Chondrocyte (in vitro differentiated cells): ENCODE measurements at regions not wholly inside any gene's neighbourhood (a gene's known extent, or its start where the extent isn't known, plus 50 kb on each side); places are given as distances from the start of the nearest gene placed in this dataset.

Source experiments
- DNase-seq: peaks from one replicate; pipeline ENCODE4 v3.0.0; 2021; ENCODE audit warnings: mixed read lengths, low spot score
- H3K27ac Mint-ChIP-seq: one replicate; pipeline ENCODE4 v1.8.0; 2021; ENCODE audit warnings: mild to moderate bottlenecking, moderate library complexity, mixed read lengths; ENCODE audit not compliant: unreplicated experiment
- H3K27me3 Mint-ChIP-seq: 2 replicates; pipeline ENCODE4 v1.8.0; 2021; ENCODE audit warnings: low read depth, mixed read lengths
- H3K36me3 Mint-ChIP-seq: 2 replicates; pipeline ENCODE4 v1.8.0; 2021; ENCODE audit warnings: low read depth, mixed read lengths
- H3K4me1 Mint-ChIP-seq: 2 replicates; pipeline ENCODE4 v1.8.0; 2021; ENCODE audit warnings: low read depth, mild to moderate bottlenecking, mixed read lengths
- H3K4me3 Mint-ChIP-seq: one replicate; pipeline ENCODE4 v1.8.0; 2021; ENCODE audit warnings: mild to moderate bottlenecking, moderate library complexity, mixed read lengths; ENCODE audit not compliant: unreplicated experiment
- H3K9me3 Mint-ChIP-seq: 2 replicates; pipeline ENCODE4 v1.8.0; 2021; ENCODE audit warnings: low read depth, mixed read lengths
- TF ChIP-seq, protein P1 (sequence below): fragments of 200-600 bp; sonication (generic); IDR thresholded peaks from 2 replicates; pipeline ENCODE4 v1.5.0; 2021; ENCODE audit warnings: antibody characterized with exemption, mild to moderate bottlenecking, moderate library complexity

DNA sequence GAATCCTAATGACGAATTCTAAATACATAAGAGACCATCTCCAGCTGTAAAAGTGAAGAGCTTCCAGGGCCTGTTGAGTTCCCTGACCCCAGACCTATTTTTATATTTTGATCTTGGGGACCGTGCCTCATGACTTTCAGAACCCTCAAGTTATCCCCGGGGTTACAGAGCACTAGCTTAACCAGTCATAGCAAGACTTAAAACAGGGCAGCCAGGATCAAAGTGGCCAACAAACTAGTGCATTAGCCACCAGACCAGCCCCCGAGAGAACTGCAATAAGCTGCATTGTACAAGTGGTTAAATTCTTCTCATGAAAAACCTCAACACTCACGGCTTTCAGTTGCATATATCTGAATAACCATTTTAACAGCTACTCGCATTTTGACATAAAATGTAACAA, 183.0 kb downstream of the BARHL2 start:
- H3K27ac Mint-ChIP-seq, result no peak overlapping the region
- TF ChIP-seq, protein P1, sequence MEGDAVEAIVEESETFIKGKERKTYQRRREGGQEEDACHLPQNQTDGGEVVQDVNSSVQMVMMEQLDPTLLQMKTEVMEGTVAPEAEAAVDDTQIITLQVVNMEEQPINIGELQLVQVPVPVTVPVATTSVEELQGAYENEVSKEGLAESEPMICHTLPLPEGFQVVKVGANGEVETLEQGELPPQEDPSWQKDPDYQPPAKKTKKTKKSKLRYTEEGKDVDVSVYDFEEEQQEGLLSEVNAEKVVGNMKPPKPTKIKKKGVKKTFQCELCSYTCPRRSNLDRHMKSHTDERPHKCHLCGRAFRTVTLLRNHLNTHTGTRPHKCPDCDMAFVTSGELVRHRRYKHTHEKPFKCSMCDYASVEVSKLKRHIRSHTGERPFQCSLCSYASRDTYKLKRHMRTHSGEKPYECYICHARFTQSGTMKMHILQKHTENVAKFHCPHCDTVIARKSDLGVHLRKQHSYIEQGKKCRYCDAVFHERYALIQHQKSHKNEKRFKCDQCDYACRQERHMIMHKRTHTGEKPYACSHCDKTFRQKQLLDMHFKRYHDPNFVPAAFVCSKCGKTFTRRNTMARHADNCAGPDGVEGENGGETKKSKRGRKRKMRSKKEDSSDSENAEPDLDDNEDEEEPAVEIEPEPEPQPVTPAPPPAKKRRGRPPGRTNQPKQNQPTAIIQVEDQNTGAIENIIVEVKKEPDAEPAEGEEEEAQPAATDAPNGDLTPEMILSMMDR, result no peak
- no peak overlapping the region for H3K4me3 Mint-ChIP-seq
- DNase-seq, result no peak
- no peaks in the 10 kb centered on the region for H3K4me1 Mint-ChIP-seq
- no peaks in the 10 kb centered on the region for H3K36me3 Mint-ChIP-seq
- peaks cover 20% of the 10 kb centered on the region for H3K27me3 Mint-ChIP-seq
- H3K9me3 Mint-ChIP-seq, result no peaks in the 10 kb centered on the region

DNA sequence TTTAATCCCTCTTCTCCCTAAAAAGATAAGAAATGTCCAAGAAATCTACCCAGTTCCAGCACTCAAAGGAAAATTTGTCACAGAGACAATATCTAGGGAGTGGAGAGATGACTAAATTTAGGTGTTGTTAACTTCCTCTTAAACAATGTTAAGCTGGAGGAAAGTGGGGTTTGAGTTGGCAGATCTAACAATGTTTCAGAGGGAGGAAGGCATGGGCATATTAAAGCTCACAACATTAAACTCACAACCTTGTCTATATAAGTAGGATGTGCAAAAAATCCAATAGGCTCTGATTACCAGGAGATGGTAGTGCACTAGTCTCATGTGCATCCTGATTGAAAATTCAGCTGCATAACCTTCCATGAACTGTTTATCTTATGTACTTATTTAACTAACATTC, 190.1 kb downstream of the BARHL2 start:
- H3K36me3 Mint-ChIP-seq, result no peaks in the 10 kb centered on the region
- TF ChIP-seq, protein P1, result no peak
- no peak overlapping the region for H3K4me3 Mint-ChIP-seq
- H3K27me3 Mint-ChIP-seq, result peaks cover 4% of the 10 kb centered on the region
- H3K27ac Mint-ChIP-seq, result no peak overlapping the region
- peaks cover 8% of the 10 kb centered on the region for H3K9me3 Mint-ChIP-seq
- DNase-seq, result no peak
- no peaks in the 10 kb centered on the region for H3K4me1 Mint-ChIP-seq

DNA sequence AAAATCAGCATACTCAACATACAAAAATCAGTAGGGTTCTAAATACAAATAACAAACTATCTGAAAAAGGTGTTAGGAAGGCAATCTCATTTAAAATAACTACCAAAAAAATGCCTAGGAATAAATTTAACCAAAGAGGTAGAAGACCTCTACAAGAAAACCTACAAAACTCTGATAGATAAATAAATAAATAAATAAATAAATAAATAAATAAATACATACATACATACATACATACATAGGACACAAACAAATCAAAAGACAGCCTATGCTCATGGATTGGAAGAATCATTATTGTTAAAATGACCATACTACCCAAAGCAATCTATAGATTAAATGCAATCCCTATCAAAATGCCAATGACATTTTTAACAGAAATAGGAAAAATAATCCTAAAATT, 194.7 kb downstream of the BARHL2 start:
- no peaks in the 10 kb centered on the region for H3K36me3 Mint-ChIP-seq
- no peak for DNase-seq
- H3K27me3 Mint-ChIP-seq, result peaks cover 7% of the 10 kb centered on the region
- H3K27ac Mint-ChIP-seq, result no peak overlapping the region
- TF ChIP-seq, protein P1, result no peak
- no peak overlapping the region for H3K4me3 Mint-ChIP-seq
- no peaks in the 10 kb centered on the region for H3K4me1 Mint-ChIP-seq
- peaks cover 18% of the 10 kb centered on the region for H3K9me3 Mint-ChIP-seq

DNA sequence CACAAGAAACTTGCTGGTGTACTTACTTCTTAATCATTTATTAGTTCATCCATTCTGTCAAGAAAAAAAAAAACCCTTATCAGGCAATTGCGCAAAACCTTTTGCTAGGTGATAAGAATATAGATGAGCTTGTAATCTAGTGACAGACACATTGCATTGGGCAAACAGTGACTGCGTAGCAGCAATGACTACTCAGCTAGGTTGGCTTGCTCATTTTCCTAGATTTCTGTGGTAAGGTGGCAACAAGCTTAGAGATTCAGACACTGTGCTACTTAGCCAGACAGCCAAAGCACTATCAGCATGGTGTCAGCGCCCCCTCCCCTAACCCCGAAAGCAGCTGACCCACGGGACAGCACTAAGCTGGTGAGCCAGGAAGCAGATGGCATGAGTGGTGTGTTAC, 203.1 kb downstream of the BARHL2 start:
- no peaks in the 10 kb centered on the region for H3K36me3 Mint-ChIP-seq
- H3K4me1 Mint-ChIP-seq, result no peaks in the 10 kb centered on the region
- no peak overlapping the region for H3K4me3 Mint-ChIP-seq
- no peak for DNase-seq
- peaks cover 7% of the 10 kb centered on the region for H3K9me3 Mint-ChIP-seq
- TF ChIP-seq, protein P1, result no peak
- H3K27ac Mint-ChIP-seq, result no peak overlapping the region
- H3K27me3 Mint-ChIP-seq, result peaks cover 11% of the 10 kb centered on the region

DNA sequence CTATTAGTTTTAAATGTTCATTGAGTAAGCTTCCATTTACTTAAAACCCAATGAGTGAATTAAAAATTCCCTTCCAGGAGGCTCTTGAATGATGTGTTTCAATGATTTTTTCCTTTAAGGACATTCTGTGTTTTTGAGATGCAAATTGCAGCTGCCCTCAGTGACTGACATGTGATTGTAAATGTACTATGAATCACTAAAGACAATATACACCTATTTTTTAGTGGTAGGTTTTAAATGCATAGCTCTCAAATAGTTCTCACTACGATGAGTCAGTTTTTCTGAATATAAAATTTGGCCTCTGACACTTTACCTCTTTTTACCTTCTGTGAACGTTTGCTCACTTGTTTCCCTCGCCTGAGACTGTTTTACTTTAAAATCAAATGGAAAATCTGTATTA, 204.7 kb downstream of the BARHL2 start:
- H3K27me3 Mint-ChIP-seq, result peaks cover 12% of the 10 kb centered on the region
- H3K4me3 Mint-ChIP-seq, result no peak overlapping the region
- H3K9me3 Mint-ChIP-seq, result no peaks in the 10 kb centered on the region
- TF ChIP-seq, protein P1, result no peak
- DNase-seq, result no peak
- H3K27ac Mint-ChIP-seq, result no peak overlapping the region
- H3K4me1 Mint-ChIP-seq, result no peaks in the 10 kb centered on the region
- H3K36me3 Mint-ChIP-seq, result no peaks in the 10 kb centered on the region
